SU-DHL-6 (cell line): ENCODE measurements at regions not wholly inside any gene's neighbourhood (a gene's known extent, or its start where the extent isn't known, plus 50 kb on each side); places are given as distances from the start of the nearest gene placed in this dataset.

ENCODE experiments used
- H2AFZ ChIP-seq: fragments of 200-600 bp; sonication (generic); 2 replicates; pipeline ENCODE4 v1.6.1; 2014; ENCODE audit warnings: low read depth, mild to moderate bottlenecking, moderate library complexity, mixed read lengths, antibody characterized with exemption, low read length; ENCODE audit not compliant: severe bottlenecking
- H3F3A ChIP-seq: fragments of 200-600 bp; shearing (Covaris generic); 2 replicates; pipeline ENCODE4 v1.6.0; 2016; ENCODE audit warnings: antibody characterized with exemption, mild to moderate bottlenecking; ENCODE audit not compliant: insufficient read depth
- H3K27ac ChIP-seq: fragments of 200-600 bp; sonication (generic); 2 replicates; pipeline ENCODE4 v1.5.1; 2016; ENCODE audit warnings: low read depth, mild to moderate bottlenecking, low read length, moderate library complexity, mixed read lengths
- H3K27me3 ChIP-seq: fragments of 200-600 bp; sonication (generic), shearing (Covaris generic); 2 replicates; pipeline ENCODE4 v1.6.0; 2014; ENCODE audit warnings: mild to moderate bottlenecking, low read length
- H3K36me3 ChIP-seq: fragments of 200-600 bp; sonication (generic); 2 replicates; pipeline ENCODE4 v1.6.1; 2014; ENCODE audit warnings: mild to moderate bottlenecking, low read length, mixed read lengths
- H3K4me2 ChIP-seq: fragments of 300-600, 200-600 bp; shearing (Covaris generic), sonication (generic); 2 replicates; pipeline ENCODE4 v1.6.0; 2014; ENCODE audit warnings: low read length, low read depth, mild to moderate bottlenecking; ENCODE audit not compliant: poor library complexity, severe bottlenecking
- H3K4me3 ChIP-seq: fragments of 200-600 bp; sonication (generic); 2 replicates; pipeline ENCODE4 v1.5.1; 2014; ENCODE audit warnings: antibody characterized with exemption, low read length, mild to moderate bottlenecking, mixed read lengths; ENCODE audit not compliant: insufficient read depth, poor library complexity, severe bottlenecking
- H3K79me2 ChIP-seq: fragments of 200-600 bp; sonication (generic); 2 replicates; pipeline ENCODE4 v1.6.1; 2014; ENCODE audit warnings: mild to moderate bottlenecking, low read length, moderate library complexity; ENCODE audit not compliant: insufficient read depth
- H3K9ac ChIP-seq: fragments of 200-600 bp; sonication (generic); 2 replicates; pipeline ENCODE4 v1.7.0; 2014; ENCODE audit warnings: mild to moderate bottlenecking, low read length
- H3K9me2 ChIP-seq: fragments of 200-600 bp; sonication (generic); replicated peaks from 2 replicates; pipeline ENCODE4 v1.6.1; 2014; ENCODE audit warnings: low read length; ENCODE audit not compliant: insufficient read depth
- H3K9me3 ChIP-seq: fragments of 200-600 bp; sonication (generic); 2 replicates; pipeline ENCODE4 v1.6.1; 2014; ENCODE audit warnings: low read length, mixed read lengths; ENCODE audit not compliant: insufficient read depth
- H4K20me1 ChIP-seq: fragments of 200-600 bp; sonication (generic); 2 replicates; pipeline ENCODE4 v1.6.1; 2014; ENCODE audit warnings: low read depth, mild to moderate bottlenecking, antibody characterized with exemption, low read length, moderate library complexity, mixed read lengths
- CTCF ChIP-seq: fragments of 200-600 bp; sonication (generic); IDR thresholded peaks from one replicate; pipeline ENCODE4 v1.5.1; 2017; ENCODE audit warnings: antibody characterized with exemption, mild to moderate bottlenecking, low read length, moderate library complexity; ENCODE audit not compliant: insufficient read depth, poor library complexity, severe bottlenecking
- EZH2phosphoT487 ChIP-seq: fragments of 200-600 bp; sonication (generic), shearing (Covaris generic); conservative IDR thresholded peaks from 2 replicates; pipeline ENCODE4 v1.6.1; 2018; ENCODE audit warnings: mild to moderate bottlenecking, antibody characterized with exemption, low read length, moderate library complexity, mixed read lengths

- H3K4me2 ChIP-seq, result no peak overlapping the region
- no peak overlapping the region for H3K9ac ChIP-seq
- TF ChIP-seq CTCF (no peak), EZH2phosphoT487 (no peak)
- H3K27ac ChIP-seq, result no peak overlapping the region
- H3K9me2 ChIP-seq, result no peaks in the 10 kb centered on the region
- no peaks in the 10 kb centered on the region for H3K9me3 ChIP-seq
- H3K4me3 ChIP-seq, result no peak overlapping the region
- H3F3A ChIP-seq, result no peaks in the 10 kb centered on the region
- no peaks in the 10 kb centered on the region for H4K20me1 ChIP-seq
- H3K27me3 ChIP-seq, result no peaks in the 10 kb centered on the region
- no peaks in the 10 kb centered on the region for H3K79me2 ChIP-seq
- H2AFZ ChIP-seq, result no peak overlapping the region
- no peaks in the 10 kb centered on the region for H3K36me3 ChIP-seq
Measured at GRCh38 chr1:29777522-29777921, 541.2 kb downstream of the PTPRU start.

DNA sequence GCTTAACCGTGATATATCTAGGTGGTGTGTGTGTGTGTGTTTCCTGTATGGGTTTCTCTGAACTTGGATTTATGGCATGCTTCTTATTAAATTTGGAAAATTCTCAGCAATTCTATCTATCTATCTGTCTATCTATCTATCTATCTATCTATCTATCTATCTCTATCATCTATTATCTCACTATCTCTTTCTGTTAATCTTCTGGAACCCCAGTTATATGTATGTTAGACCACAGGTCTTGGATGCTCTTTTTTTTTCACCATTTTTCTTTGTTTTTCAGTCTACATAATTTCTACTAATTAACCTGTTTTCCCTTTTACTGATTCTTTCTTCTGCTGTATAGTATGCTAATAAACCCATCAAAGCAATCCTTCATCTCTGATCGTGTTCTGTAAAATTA is 538.0 kb downstream of the PTPRU start:
- Histone ChIP-seq H3K9me2 (no peaks in the 10 kb centered on the region), H2AFZ (no peak overlapping the region), H3K27ac (no peak overlapping the region), H3K9ac (no peak overlapping the region), H3F3A (no peaks in the 10 kb centered on the region), H3K4me2 (no peak overlapping the region), H3K4me3 (no peak overlapping the region), H3K36me3 (no peaks in the 10 kb centered on the region), H4K20me1 (no peaks in the 10 kb centered on the region), H3K27me3 (no peaks in the 10 kb centered on the region), H3K9me3 (no peaks in the 10 kb centered on the region), H3K79me2 (no peaks in the 10 kb centered on the region)
- TF ChIP-seq EZH2phosphoT487 (no peak), CTCF (no peak)

GRCh38 chr1:29772584-29773100 is 536.3 kb downstream of the PTPRU start:
- H4K20me1 ChIP-seq, result no peaks in the 10 kb centered on the region
- H2AFZ ChIP-seq, result no peak overlapping the region
- no peaks in the 10 kb centered on the region for H3K9me2 ChIP-seq

More at GRCh38 chr1:29772584-29773100, 536.3 kb downstream of the PTPRU start:
- Histone ChIP-seq H3F3A (no peaks in the 10 kb centered on the region), H3K36me3 (no peaks in the 10 kb centered on the region), H3K79me2 (no peaks in the 10 kb centered on the region), H3K4me3 (no peak overlapping the region), H3K4me2 (no peak overlapping the region), H3K27me3 (no peaks in the 10 kb centered on the region), H3K9ac (no peak overlapping the region), H3K9me3 (no peaks in the 10 kb centered on the region), H3K27ac (no peak overlapping the region)
- no peak for TF ChIP-seq EZH2phosphoT487
- TF ChIP-seq CTCF, result no peak
